CD14-positive monocyte (primary cell): ENCODE measurements at regions not wholly inside any gene's neighbourhood (a gene's known extent, or its start where the extent isn't known, plus 50 kb on each side); places are given as distances from the start of the nearest gene placed in this dataset.

Experiments
- DNase-seq, 3 donors: peaks; one replicate each; pipeline ENCODE4 v3.0.0-alpha.2; 2011 to 2022
- H2AFZ ChIP-seq: 2 replicates; pipeline ENCODE4 v1.6.0; 2012; ENCODE audit warnings: mild to moderate bottlenecking, low read depth, low read length, inconsistent platforms; ENCODE audit not compliant: insufficient read depth, poor library complexity, severe bottlenecking
- H3K27ac ChIP-seq, 2 donors: 1 replicate in 1 of 2; 2 replicates in 1 of 2; pipeline ENCODE4 v1.5.1; 2012 to 2013; ENCODE audit warnings: low read length in 2 of 2, control low read depth in 1 of 2, inconsistent platforms in 1 of 2, low read depth in 1 of 2, mild to moderate bottlenecking in 1 of 2
- H3K27me3 ChIP-seq, 2 donors: one replicate each; pipeline versions ENCODE4 v1.6.0 to v1.6.1; 2011 to 2013; ENCODE audit warnings: low read length in 2 of 2; ENCODE audit not compliant: control insufficient read depth in 2 of 2, insufficient read depth in 2 of 2
- H3K36me3 ChIP-seq, 2 donors: replicated peaks in 1 of 2; 1 replicate in 1 of 2; 2 replicates in 1 of 2; pipeline versions ENCODE4 v1.5.1 to v1.6.1; 2012 to 2013; ENCODE audit warnings: low read length in 2 of 2, control low read depth in 1 of 2, inconsistent platforms in 1 of 2, mild to moderate bottlenecking in 1 of 2; ENCODE audit not compliant: insufficient read depth in 2 of 2, control insufficient read depth in 1 of 2
- H3K4me1 ChIP-seq, 2 donors: 1 replicate in 1 of 2; 2 replicates in 1 of 2; pipeline versions ENCODE4 v1.5.1 to v1.6.1; 2012 to 2013; ENCODE audit warnings: low read length in 2 of 2, control low read depth in 1 of 2, inconsistent platforms in 1 of 2, mild to moderate bottlenecking in 1 of 2, moderate library complexity in 1 of 2; ENCODE audit not compliant: insufficient read depth in 2 of 2, control insufficient read depth in 1 of 2
- H3K4me2 ChIP-seq: replicated peaks from 2 replicates; pipeline ENCODE3; 2012; ENCODE audit warnings: low read length, moderate library complexity, mild to moderate bottlenecking; ENCODE audit not compliant: poor library complexity, severe bottlenecking; ENCODE audit errors: extremely low read depth
- H3K4me3 ChIP-seq, 3 experiments: fragments of 200-600 bp in 1 of 3; sonication (generic) in 1 of 3; replicated peaks in 1 of 3; 1 replicate in 2 of 3; 2 replicates in 1 of 3; pipeline ENCODE4 v1.5.1; 2011 to 2013; ENCODE audit warnings: low read length in 3 of 3, mild to moderate bottlenecking in 3 of 3, control low read depth in 2 of 3, low read depth in 2 of 3, inconsistent platforms in 1 of 3, moderate library complexity in 1 of 3
- H3K79me2 ChIP-seq: 2 replicates; pipeline ENCODE4 v1.6.0; 2012; ENCODE audit warnings: mild to moderate bottlenecking, control low read depth, inconsistent platforms, low read length, moderate library complexity; ENCODE audit not compliant: insufficient read depth
- H3K9ac ChIP-seq: 2 replicates; pipeline ENCODE4 v1.6.0; 2017; ENCODE audit warnings: low read length, mild to moderate bottlenecking; ENCODE audit not compliant: insufficient read depth, poor library complexity, severe bottlenecking
- H3K9me3 ChIP-seq, 2 donors: replicated peaks in 1 of 2; 1 replicate in 1 of 2; 2 replicates in 1 of 2; pipeline versions ENCODE4 v1.5.1 to v1.6.1; 2012 to 2013; ENCODE audit warnings: low read length in 2 of 2, control low read depth in 1 of 2; ENCODE audit not compliant: control insufficient read depth in 1 of 2, insufficient read depth in 1 of 2
- H4K20me1 ChIP-seq: 2 replicates; pipeline ENCODE4 v1.6.0; 2012; ENCODE audit warnings: mild to moderate bottlenecking, low read length, control low read depth, moderate library complexity; ENCODE audit not compliant: insufficient read depth
- H3K27ac Mint-ChIP-seq, 7 donors: one replicate each; pipeline ENCODE4 v1.8.0; 2020; ENCODE audit warnings: mild to moderate bottlenecking in 7 of 7, mixed read lengths in 7 of 7, moderate library complexity in 6 of 7, inconsistent platforms in 2 of 7
- H3K27me3 Mint-ChIP-seq, 3 donors: one replicate each; pipeline ENCODE4 v1.8.0; 2021 to 2022; ENCODE audit warnings: low read depth in 3 of 3, mild to moderate bottlenecking in 3 of 3, mixed read lengths in 3 of 3, moderate library complexity in 3 of 3, inconsistent platforms in 1 of 3
- H3K36me3 Mint-ChIP-seq, 2 donors: one replicate each; pipeline ENCODE4 v1.8.0; 2020; ENCODE audit warnings: mixed read lengths in 2 of 2, inconsistent platforms in 1 of 2, mild to moderate bottlenecking in 1 of 2
- H3K4me1 Mint-ChIP-seq: one replicate; pipeline ENCODE4 v1.8.0; 2020; ENCODE audit warnings: mild to moderate bottlenecking, mixed read lengths
- H3K4me3 Mint-ChIP-seq, 2 donors: one replicate each; pipeline ENCODE4 v1.8.0; 2020; ENCODE audit warnings: mild to moderate bottlenecking in 2 of 2, mixed read lengths in 2 of 2, moderate library complexity in 1 of 2
- H3K9me3 Mint-ChIP-seq, 7 donors: one replicate each; pipeline ENCODE4 v1.8.0; 2020 to 2022; ENCODE audit warnings: mixed read lengths in 7 of 7, mild to moderate bottlenecking in 6 of 7, moderate library complexity in 6 of 7, inconsistent platforms in 2 of 7
- WGBS: methylation state at CpG from one replicate; pipeline ENCODE4 v1.1.5; 2013; ENCODE audit warnings: missing lambda C conversion rate; ENCODE audit not compliant: insufficient coverage; 5-methylcytosine and 5-hydroxymethylcytosine counted together
- intact Hi-C, 2 donors: fragments of 100-400 bp; cut with micrococcal nuclease; formaldehyde crosslinking; loops; one replicate each; pipeline versions ENCODE4 v1.15.0 to v1.15.1; 2023
- TF ChIP-seq, protein P1 (sequence below): fragments of 200-600 bp; IDR thresholded peaks from one replicate; pipeline ENCODE4 v1.8.0; 2022; ENCODE audit warnings: antibody characterized with exemption, mild to moderate bottlenecking

DNA sequence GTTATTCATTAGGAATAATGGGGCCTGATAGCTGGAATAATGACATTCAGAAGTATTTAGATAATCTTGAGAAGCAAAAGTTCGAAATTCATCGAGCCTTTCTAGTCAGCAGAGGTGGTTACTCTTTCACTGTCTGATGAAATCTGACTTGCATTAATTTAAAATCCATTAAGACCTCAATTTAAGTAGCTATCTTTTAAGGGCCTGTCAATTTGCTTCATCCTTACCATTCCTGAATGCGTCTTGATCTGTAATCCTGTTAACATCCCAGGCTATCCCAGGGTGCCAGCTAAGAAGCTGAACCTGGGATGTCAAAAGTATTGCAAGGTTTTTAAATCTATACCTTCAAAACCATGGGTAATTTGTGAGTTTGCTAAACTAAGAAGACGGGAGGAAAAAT lies 1491.0 kb upstream of the MIR17HG start:
- Histone ChIP-seq H3K79me2 (no peaks in the 10 kb centered on the region), H4K20me1 (no peaks in the 10 kb centered on the region), H3K27me3 (no peaks in the 10 kb centered on the region), H3K4me3 (no peak overlapping the region), H3K36me3 (no peaks in the 10 kb centered on the region), H3K27ac (no peak overlapping the region), H3K4me1 (no peaks in the 10 kb centered on the region), H3K9ac (no peak overlapping the region), H2AFZ (no peak overlapping the region), H3K4me2 (no peak overlapping the region), H3K9me3 (peaks cover 0 to 7% of the 10 kb centered on the region in 2 donors)
- no peaks in the 10 kb centered on the region for H3K27me3 Mint-ChIP-seq
- WGBS: no CpG with 5 or more reads among the region's 4 CpGs
- peaks cover 0 to 5% (median 0%) of the 10 kb centered on the region in 7 donors for H3K9me3 Mint-ChIP-seq
- intact Hi-C loops: no loop called here
- H3K4me3 Mint-ChIP-seq: no peak overlapping the region
- TF ChIP-seq, protein P1, sequence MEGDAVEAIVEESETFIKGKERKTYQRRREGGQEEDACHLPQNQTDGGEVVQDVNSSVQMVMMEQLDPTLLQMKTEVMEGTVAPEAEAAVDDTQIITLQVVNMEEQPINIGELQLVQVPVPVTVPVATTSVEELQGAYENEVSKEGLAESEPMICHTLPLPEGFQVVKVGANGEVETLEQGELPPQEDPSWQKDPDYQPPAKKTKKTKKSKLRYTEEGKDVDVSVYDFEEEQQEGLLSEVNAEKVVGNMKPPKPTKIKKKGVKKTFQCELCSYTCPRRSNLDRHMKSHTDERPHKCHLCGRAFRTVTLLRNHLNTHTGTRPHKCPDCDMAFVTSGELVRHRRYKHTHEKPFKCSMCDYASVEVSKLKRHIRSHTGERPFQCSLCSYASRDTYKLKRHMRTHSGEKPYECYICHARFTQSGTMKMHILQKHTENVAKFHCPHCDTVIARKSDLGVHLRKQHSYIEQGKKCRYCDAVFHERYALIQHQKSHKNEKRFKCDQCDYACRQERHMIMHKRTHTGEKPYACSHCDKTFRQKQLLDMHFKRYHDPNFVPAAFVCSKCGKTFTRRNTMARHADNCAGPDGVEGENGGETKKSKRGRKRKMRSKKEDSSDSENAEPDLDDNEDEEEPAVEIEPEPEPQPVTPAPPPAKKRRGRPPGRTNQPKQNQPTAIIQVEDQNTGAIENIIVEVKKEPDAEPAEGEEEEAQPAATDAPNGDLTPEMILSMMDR: no peak
- H3K27ac Mint-ChIP-seq: no peak overlapping the region
- H3K4me1 Mint-ChIP-seq: no peaks in the 10 kb centered on the region
- no peaks in the 10 kb centered on the region for H3K36me3 Mint-ChIP-seq
- DNase-seq: no peak

DNA sequence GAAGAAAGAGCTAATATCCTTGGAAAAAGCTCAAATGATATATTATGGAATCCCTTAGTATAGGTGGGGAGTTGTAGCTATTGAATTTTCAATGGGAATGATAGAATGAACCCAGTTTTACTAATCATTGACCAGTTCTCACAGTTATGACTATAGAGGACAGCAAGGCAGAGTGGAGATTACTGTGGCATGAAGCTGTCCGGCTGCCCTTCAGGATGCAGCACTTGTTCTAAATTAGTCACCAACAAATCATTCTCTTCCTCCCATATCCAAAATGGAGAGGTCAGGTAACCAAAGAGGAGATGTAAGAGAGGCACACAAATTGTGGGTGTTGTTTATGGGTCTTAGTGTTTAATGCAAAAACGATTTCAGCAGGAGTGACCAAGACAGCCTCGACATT lies 1490.0 kb upstream of the MIR17HG start:
- WGBS: no CpG with 5 or more reads among the region's 3 CpGs
- no peak overlapping the region for H3K4me2 ChIP-seq
- no peaks in the 10 kb centered on the region for H3K4me1 ChIP-seq
- no peak for DNase-seq
- no peaks in the 10 kb centered on the region for H3K4me1 Mint-ChIP-seq
- peaks cover 0 to 3% (median 0%) of the 10 kb centered on the region in 7 donors for H3K9me3 Mint-ChIP-seq
- no peaks in the 10 kb centered on the region for H3K79me2 ChIP-seq
- no peak overlapping the region for H2AFZ ChIP-seq
- H3K27ac Mint-ChIP-seq: no peak overlapping the region
- H3K4me3 Mint-ChIP-seq: no peak overlapping the region
- no peaks in the 10 kb centered on the region for H3K27me3 ChIP-seq
- no peaks in the 10 kb centered on the region for H3K27me3 Mint-ChIP-seq
- no peaks in the 10 kb centered on the region for H4K20me1 ChIP-seq
- no peak overlapping the region for H3K9ac ChIP-seq
- intact Hi-C loops: no loop called here
- no peaks in the 10 kb centered on the region for H3K36me3 ChIP-seq
- no peaks in the 10 kb centered on the region for H3K36me3 Mint-ChIP-seq
- H3K27ac ChIP-seq: no peak overlapping the region
- peaks cover 0 to 3% of the 10 kb centered on the region in 2 donors for H3K9me3 ChIP-seq
- no peak overlapping the region for H3K4me3 ChIP-seq
- TF ChIP-seq, protein P1: no peak
